NCI-H446 (cell line): ENCODE measurements at regions not wholly inside any gene's neighbourhood (a gene's known extent, or its start where the extent isn't known, plus 50 kb on each side); places are given as distances from the start of the nearest gene placed in this dataset.
A peak's percentile ranks its signal among the peaks of the same experiment; 100 is the strongest.

Experiments used
- DNase-seq, 2 experiments: peaks; one replicate each; lab custom pipeline; 2025; lab: John Stamatoyannopoulos, UW

DNA sequence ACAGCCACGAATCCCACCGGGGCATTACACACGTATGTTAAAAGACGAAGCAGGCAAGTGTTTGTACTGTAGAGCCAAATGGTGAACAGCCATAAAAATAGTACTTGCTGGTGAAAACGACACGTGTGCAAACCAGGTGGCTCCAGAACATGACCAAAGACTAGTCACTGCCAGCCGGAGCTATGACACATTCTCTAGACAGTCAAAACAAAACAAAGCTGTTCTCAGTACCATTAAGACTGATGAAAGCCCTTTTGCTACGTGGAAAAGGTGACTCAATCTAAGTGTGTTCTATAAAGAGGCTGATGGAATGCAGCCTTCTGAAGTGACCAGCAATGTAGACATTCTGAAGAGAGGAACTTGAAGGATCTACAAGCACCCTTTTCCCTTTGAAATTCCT lies 367.7 kb upstream of the NETO1 start:
- DNase-seq, result no peak

GRCh38 chr18:73232933-73233332 lies 365.1 kb upstream of the NETO1 start:
- DNase-seq, result no peak

- no peak for DNase-seq
Measured at GRCh38 chr18:73220663-73221062, 352.9 kb upstream of the NETO1 start.

GRCh38 chr18:73218293-73218692 lies 350.5 kb upstream of the NETO1 start:
- DNase-seq, result no peak

GRCh38 chr18:73214970-73215369 lies 347.2 kb upstream of the NETO1 start:
- no peak for DNase-seq

GRCh38 chr18:73212442-73212841 lies 344.7 kb upstream of the NETO1 start:
- no peak for DNase-seq

GRCh38 chr18:73201940-73202339 lies 334.2 kb upstream of the NETO1 start:
- no peak for DNase-seq

DNA sequence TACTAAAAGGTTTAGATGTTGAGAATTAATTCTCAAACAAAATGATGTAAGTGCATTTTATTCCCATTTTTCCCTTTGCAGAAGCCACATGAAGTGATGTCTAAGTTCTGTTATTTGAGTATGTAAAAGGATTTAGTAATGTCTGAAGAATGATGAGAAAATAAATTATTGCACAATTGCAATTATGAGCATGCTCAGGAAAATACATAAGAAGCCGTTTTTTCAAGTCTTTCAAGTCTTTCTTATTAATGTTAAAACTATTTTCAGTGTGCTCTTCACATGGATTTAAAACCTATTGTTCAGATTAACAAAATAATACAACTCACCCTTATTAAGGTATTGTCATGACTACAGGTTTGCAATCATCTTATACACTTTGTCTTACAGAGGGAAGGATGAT lies 331.4 kb upstream of the NETO1 start:
- DNase-seq, result no peak

- DNase-seq, result no peak
Measured at GRCh38 chr18:73189718-73190117, 321.9 kb upstream of the NETO1 start.

DNA sequence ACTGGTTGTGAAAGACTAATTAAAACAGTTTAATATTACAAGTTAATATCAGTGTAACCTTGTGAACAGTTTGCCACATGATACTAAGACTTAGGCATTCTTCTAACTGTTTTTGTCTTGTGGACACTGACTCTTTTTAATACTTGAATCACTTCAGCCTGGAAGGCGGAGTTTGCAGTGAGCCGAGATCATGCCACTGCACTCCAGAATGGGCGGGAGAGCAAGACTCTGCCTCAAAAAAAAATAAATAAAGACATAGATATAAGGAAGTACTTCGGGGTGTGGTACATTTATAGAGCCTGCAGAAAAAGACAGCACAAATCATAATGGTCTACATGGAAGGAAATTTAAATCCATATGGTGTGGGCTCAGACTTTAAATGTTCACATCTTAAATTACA lies 300.4 kb upstream of the NETO1 start:
- DNase-seq, result no peak

GRCh38 chr18:73164430-73164829 lies 296.6 kb upstream of the NETO1 start:
- no peak for DNase-seq

DNA sequence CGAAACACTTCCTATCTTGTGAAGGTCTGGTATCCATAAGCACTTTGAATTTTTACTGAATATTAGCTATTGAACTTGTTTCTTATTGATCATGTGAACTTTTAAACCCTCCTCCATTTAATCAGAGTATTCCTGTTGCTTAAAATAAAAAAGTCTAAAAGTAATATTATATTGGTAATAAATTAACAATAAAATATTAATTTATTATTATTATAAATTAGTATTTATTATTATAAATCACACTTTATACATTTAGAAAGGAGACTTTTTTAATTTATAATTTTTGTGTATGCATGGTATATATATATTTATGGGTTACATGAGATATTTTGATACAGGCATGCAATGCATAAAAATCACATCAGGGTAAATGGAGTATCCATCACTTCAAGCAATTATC lies 295.4 kb upstream of the NETO1 start:
- DNase-seq, result no peak

DNA sequence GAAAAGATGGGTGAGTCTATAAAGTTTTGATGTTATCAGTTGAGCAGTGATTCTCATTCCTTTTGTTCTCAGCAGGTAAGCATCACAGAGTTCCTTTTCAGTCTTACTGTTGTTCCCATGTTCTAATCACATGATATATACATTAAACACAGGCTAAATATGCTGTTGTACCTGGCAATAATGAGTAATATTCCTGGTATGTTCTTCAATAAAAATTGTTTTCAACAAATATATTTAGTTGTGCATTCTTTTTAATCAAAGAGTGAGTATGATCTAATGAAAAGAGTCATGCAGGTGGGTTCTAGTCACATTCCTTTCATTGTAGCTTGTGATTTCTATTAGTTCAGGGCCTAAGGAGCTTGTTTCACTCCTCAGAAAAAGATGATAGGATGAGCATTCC lies 288.3 kb upstream of the NETO1 start:
- DNase-seq, result no peak

DNA sequence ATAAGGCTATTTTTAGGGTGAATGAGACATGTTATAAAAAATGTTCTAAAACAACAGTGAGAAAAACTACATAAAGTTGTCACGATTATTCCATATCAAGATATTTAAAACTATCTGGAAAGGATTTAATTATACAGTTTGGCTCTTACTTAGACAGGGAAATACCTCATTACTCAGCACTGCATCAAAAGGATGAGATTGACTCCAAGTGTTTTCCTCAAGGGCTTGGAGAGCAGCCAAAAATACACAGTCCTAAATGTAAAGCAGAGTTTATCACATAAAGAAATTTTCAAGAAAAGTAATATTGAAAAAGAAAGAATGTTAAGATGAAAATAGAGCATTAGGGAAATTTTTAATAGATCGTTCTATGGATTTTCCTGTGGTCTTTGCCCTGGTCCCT lies 285.5 kb upstream of the NETO1 start:
- DNase-seq, result peak in 1 of 2 experiments; percentile 4

DNA sequence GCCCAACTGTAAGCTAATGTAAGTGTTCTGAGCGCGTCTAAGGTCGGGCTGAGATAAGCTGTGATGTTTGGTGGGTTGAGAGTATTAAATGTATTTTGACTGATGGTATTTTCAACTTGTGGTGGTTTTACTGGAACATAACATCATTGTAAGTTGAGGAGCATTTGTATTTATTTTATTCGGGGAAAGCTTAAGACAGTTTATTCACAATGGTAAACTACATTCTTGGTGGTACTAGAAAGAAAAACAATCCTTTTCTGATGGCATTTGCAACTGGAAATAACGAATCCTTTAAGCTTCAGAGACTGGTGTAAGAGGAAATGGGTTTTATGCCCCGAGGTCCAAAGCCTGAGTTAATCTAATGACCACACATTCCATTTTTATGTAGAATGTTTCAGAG lies 283.3 kb upstream of the NETO1 start:
- no peak for DNase-seq

- no peak for DNase-seq
Measured at GRCh38 chr18:73150199-73150598, 282.4 kb upstream of the NETO1 start.

- DNase-seq, result no peak
Measured at GRCh38 chr18:73147590-73147989, 279.8 kb upstream of the NETO1 start.

DNA sequence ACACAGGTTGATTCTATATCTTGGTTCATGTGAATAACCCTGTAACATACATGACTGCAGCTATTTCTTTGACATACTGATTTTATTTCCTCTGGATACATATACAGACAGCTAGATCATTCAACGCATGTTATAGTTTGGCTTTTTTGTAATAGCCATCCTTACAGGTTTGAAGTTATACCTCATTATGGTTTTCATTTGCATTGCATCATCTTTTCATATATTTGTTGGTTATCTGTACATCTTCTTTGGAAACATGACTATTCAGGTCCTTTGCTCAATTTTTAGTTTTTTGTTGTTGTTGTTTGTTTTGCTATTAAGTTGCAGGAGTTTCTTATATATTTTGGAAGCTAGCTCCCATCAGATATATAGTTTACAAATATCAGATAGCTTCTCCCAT lies 276.2 kb upstream of the NETO1 start:
- no peak for DNase-seq

DNA sequence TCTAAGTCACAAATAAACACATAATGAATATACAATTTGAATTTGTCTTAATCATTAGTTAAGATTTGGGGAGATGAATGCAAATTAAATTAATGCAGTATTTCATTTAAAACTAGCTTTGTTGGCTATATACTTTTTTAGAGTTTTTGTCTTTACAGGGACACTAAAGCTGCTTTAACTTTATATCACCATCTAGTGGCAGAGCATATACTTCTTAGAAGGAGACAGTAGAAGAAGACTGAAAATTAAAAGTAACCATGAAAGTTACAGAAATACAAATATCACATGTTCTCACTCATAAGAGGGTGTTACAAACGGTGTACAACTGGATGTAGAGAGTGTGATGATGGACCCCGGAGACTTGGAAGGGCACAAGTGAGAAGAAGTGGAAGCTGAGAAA lies 268.3 kb upstream of the NETO1 start:
- DNase-seq, result peak in 1 of 2 experiments; percentile 25

GRCh38 chr18:73124175-73124574 lies 256.4 kb upstream of the NETO1 start:
- DNase-seq, result no peak

- no peak for DNase-seq
Measured at GRCh38 chr18:73121207-73121606, 253.4 kb upstream of the NETO1 start.

DNA sequence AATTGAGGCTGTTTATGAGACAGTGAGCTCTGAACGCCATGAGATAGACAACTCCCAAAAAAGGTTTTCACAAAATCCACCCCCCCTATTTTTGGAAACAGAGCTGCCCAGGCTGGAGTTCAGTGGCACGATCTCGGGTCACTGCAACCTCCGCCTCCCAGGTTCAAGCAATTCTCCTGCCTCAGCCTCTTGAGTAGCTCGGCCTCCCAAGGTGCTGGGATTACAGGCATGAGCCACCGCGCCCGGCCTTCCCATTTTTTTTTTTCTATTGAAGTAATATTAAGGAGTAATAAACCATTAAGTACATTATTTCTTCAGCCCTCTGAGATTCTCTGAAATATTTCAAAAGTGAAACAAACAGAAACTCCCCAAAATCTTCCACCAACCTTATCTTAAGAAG lies 252.8 kb upstream of the NETO1 start:
- no peak for DNase-seq

DNA sequence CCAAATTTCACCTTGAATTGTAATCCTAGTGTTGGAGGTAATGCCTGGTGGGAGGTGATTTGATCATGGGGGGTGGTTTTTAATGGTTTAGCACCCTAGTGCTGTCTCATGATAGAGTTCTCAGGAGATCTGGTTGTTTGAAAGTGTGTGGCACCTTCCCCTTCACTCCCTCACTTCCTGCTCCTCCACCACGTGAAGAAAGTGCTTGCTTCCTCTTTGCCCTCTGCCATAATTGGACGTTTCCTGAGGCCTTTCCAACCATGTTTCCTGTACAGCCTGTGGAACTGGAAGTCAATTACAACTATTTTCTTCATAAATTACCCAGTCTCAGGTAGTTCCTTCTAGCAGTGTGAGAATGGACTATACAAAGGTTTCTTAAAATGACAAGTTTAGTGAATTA lies 251.8 kb upstream of the NETO1 start:
- DNase-seq, result no peak

- no peak for DNase-seq
Measured at GRCh38 chr18:73118121-73118816, 250.5 kb upstream of the NETO1 start.

GRCh38 chr18:73110307-73110706 lies 242.5 kb upstream of the NETO1 start:
- DNase-seq, result no peak
